ENCODE measurements at regions not wholly inside any gene's neighbourhood (a gene's known extent, or its start where the extent isn't known, plus 50 kb on each side); places are given as distances from the start of the nearest gene placed in this dataset.

DNA sequence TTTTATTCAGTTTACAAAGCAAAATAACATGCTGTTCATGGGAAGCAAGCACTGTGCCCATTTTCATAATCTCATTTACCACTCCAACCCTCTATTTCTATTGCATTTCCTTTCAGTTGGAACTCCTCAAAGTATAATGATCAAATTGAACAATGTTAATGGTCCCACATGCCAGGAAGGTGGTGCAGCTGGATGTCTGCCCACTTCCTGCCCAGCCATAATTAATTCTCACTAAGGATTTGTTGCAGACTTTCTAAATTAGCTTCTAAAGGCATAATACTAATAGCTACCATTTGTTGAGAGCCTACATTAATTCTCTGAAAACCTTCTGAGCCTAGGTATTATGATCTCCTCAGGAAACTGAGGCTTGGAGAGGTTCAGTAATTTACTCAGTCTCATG is 316.1 kb upstream of the TPM1 start:
- no peak for DNase-seq
- TF ChIP-seq, protein P1, sequence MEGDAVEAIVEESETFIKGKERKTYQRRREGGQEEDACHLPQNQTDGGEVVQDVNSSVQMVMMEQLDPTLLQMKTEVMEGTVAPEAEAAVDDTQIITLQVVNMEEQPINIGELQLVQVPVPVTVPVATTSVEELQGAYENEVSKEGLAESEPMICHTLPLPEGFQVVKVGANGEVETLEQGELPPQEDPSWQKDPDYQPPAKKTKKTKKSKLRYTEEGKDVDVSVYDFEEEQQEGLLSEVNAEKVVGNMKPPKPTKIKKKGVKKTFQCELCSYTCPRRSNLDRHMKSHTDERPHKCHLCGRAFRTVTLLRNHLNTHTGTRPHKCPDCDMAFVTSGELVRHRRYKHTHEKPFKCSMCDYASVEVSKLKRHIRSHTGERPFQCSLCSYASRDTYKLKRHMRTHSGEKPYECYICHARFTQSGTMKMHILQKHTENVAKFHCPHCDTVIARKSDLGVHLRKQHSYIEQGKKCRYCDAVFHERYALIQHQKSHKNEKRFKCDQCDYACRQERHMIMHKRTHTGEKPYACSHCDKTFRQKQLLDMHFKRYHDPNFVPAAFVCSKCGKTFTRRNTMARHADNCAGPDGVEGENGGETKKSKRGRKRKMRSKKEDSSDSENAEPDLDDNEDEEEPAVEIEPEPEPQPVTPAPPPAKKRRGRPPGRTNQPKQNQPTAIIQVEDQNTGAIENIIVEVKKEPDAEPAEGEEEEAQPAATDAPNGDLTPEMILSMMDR (IDR thresholded peaks at IDR 0.05) = no peak
- no peak for TF ChIP-seq POLR2A (IDR thresholded peaks at IDR 0.05)
- Histone ChIP-seq H3K27me3 (no peaks in the 10 kb centered on the region), H3K36me3 (replicated peaks in 1 of 2; ENCODE audit: insufficient read depth in 1 of 2, low read depth in 2 of 2) (no peaks in the 10 kb centered on the region), H3K4me3 (no peak overlapping the region), H3K9me3 (no peaks in the 10 kb centered on the region), H3K4me1 (no peaks in the 10 kb centered on the region), H3K27ac (no peak overlapping the region)
- intact Hi-C loops (cut with DNase I) = no loop called here
- ATAC-seq = no peak

DNA sequence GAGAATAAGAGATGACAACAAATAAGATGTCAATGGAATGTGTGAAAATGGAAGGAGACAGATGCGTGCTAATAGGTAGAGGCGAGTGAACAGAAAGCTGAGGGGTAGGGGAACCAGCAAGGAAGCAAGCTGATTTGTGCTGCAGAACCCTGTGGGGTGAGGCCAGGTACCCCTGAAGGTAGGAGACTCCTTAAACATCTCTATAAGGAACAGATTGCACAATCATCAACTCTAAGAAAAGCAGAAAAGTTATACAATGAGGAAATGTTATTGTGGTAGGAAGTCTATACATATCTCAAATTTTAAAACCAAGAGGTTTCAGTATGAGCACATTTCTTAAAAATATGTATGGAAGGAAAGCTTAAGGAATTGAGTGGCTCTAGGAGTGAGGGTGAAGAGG is 315.0 kb upstream of the TPM1 start:
- H3K9me3 ChIP-seq = no peaks in the 10 kb centered on the region
- 81 to 93% methylated on average over 2 of the region's 2 CpGs for WGBS, 2 donors
- H3K27ac ChIP-seq = no peak overlapping the region
- DNase-seq (no peak), ATAC-seq (no peak)
- H3K4me3 ChIP-seq = no peak overlapping the region
- TF ChIP-seq POLR2A (IDR thresholded peaks at IDR 0.05) = no peak
- TF ChIP-seq, protein P1 (IDR thresholded peaks at IDR 0.05) = no peak
- H3K36me3 ChIP-seq (replicated peaks in 1 of 2; ENCODE audit: insufficient read depth in 1 of 2, low read depth in 2 of 2) = no peaks in the 10 kb centered on the region
- intact Hi-C loops (cut with DNase I) = no loop called here
- no peaks in the 10 kb centered on the region for H3K27me3 ChIP-seq
- no peaks in the 10 kb centered on the region for H3K4me1 ChIP-seq

DNA sequence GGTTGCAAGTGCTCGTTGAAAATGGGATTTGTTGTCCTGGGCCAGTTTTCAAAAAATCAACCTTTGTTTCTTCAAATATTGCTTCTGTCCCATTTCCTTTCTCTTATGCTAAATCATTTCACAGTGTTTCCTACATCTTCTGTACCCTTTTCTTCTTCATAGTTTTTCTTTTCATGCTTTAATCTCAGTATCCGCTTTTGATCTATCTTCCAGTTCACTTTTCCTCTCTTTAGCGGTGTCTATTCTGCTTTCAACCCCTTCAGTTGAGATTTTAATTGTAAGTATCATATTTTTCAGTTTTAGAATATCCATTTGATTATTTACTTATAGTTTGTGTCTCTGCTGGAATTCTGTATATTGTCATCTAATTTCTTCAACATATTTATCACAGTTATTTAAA is 311.7 kb upstream of the TPM1 start:
- intact Hi-C loops (cut with DNase I) = no loop called here
- no peak for TF ChIP-seq POLR2A (IDR thresholded peaks at IDR 0.05)
- TF ChIP-seq, protein P1 (IDR thresholded peaks at IDR 0.05) = no peak
- Histone ChIP-seq H3K9me3 (no peaks in the 10 kb centered on the region), H3K27ac (no peak overlapping the region), H3K27me3 (no peaks in the 10 kb centered on the region), H3K4me1 (no peaks in the 10 kb centered on the region), H3K36me3 (replicated peaks in 1 of 2; ENCODE audit: insufficient read depth in 1 of 2, low read depth in 2 of 2) (no peaks in the 10 kb centered on the region), H3K4me3 (no peak overlapping the region)
- ATAC-seq (no peak), DNase-seq (no peak)
- WGBS, 2 donors = 93 to 98% methylated on average over 3 of the region's 3 CpGs

DNA sequence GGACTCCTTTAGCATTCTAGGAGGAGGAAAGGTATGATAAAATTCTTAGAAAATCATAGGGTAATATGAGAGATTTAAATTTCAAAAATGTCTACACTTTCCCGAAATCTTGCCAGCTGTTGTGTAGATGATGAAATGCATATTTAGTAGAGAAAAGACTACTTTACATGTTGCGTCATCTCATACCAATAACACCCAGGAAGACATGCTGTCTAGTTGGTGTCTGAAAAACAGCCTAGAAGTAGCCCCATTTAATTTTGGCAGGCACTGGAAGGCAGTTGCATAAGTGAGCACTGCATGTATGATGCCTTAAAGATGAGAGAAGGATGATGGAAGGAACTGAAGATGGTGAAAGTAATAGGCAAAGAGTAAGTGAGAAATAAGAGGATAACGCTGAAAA is 310.5 kb upstream of the TPM1 start:
- H3K27me3 ChIP-seq = no peaks in the 10 kb centered on the region
- H3K4me3 ChIP-seq = no peak overlapping the region
- intact Hi-C loops (cut with DNase I) = no loop called here
- H3K9me3 ChIP-seq = no peaks in the 10 kb centered on the region
- no peaks in the 10 kb centered on the region for H3K36me3 ChIP-seq (replicated peaks in 1 of 2; ENCODE audit: insufficient read depth in 1 of 2, low read depth in 2 of 2)
- 92 to 95% methylated on average over 3 of the region's 3 CpGs for WGBS, 2 donors
- ATAC-seq (no peak), DNase-seq (no peak)
- no peak for TF ChIP-seq POLR2A (IDR thresholded peaks at IDR 0.05)
- TF ChIP-seq, protein P1 (IDR thresholded peaks at IDR 0.05) = no peak
- no peaks in the 10 kb centered on the region for H3K4me1 ChIP-seq
- no peak overlapping the region for H3K27ac ChIP-seq

DNA sequence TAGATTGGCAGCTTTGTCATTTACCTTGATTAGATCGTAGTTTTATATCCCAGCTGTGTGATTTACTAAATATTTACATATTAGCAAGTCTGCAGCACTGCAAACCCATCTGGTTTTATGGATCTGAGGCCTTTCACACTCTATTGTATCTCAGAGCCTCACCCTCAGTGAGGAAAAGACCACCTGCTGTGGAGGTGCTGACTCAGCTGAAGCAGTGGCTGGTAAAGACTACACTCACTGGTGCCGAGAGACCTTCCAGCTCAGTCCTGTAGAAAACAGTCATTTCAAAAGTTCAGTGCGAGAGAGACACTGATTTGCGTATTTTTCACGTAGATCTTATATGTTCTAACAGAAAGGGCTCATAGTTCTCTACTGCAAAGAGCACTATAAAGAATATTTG is 307.8 kb upstream of the TPM1 start:
- no peaks in the 10 kb centered on the region for H3K36me3 ChIP-seq (replicated peaks in 1 of 2; ENCODE audit: insufficient read depth in 1 of 2, low read depth in 2 of 2)
- WGBS, 2 donors = 77 to 90% methylated on average over 5 of the region's 5 CpGs
- ATAC-seq = no peak
- H3K27me3 ChIP-seq = no peaks in the 10 kb centered on the region
- H3K27ac ChIP-seq = no peak overlapping the region
- H3K9me3 ChIP-seq = no peaks in the 10 kb centered on the region
- DNase-seq = no peak
- no peaks in the 10 kb centered on the region for H3K4me1 ChIP-seq
- intact Hi-C loops (cut with DNase I) = no loop called here
- no peak overlapping the region for H3K4me3 ChIP-seq
- no peak for TF ChIP-seq POLR2A (IDR thresholded peaks at IDR 0.05)
- TF ChIP-seq, protein P1 (IDR thresholded peaks at IDR 0.05) = no peak

All from body of pancreas (tissue), 4 donors.